ENCODE measurements at regions not wholly inside any gene's neighbourhood (a gene's known extent, or its start where the extent isn't known, plus 50 kb on each side); places are given as distances from the start of the nearest gene placed in this dataset.

DNA sequence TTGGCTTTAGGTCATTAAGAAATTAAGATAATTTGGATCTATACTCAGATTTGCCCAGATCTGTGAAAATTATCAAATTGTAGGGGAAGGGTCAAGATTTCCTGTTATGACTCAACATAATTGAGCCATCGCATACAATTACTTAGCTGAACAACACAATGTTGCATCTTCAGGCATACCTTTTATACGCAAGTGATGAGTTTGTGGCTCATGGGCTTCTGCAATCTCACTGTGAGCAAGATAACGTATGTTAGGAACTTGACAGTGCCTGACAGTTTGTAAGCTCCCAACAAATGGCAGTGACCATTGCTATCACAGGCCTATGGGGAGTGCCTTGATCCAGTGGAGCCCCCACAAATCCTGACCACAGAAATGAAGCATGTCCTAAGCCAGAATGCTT is 199.7 kb downstream of the BCAT1 start:
- DNase-seq (ENCODE audit: low read depth in 1 of 2, low spot score in 1 of 2) = no peak
- TF ChIP-seq GABPA (IDR thresholded peaks at IDR 0.05; ENCODE audit: low read depth) = no peak
- TF ChIP-seq SPI1 (IDR thresholded peaks at IDR 0.05; ENCODE audit: borderline replicate concordance, low read depth) = no peak
- TF ChIP-seq POLR2AphosphoS5 (IDR thresholded peaks at IDR 0.05; ENCODE audit: low read depth) = no peak
- TF ChIP-seq, protein P1, sequence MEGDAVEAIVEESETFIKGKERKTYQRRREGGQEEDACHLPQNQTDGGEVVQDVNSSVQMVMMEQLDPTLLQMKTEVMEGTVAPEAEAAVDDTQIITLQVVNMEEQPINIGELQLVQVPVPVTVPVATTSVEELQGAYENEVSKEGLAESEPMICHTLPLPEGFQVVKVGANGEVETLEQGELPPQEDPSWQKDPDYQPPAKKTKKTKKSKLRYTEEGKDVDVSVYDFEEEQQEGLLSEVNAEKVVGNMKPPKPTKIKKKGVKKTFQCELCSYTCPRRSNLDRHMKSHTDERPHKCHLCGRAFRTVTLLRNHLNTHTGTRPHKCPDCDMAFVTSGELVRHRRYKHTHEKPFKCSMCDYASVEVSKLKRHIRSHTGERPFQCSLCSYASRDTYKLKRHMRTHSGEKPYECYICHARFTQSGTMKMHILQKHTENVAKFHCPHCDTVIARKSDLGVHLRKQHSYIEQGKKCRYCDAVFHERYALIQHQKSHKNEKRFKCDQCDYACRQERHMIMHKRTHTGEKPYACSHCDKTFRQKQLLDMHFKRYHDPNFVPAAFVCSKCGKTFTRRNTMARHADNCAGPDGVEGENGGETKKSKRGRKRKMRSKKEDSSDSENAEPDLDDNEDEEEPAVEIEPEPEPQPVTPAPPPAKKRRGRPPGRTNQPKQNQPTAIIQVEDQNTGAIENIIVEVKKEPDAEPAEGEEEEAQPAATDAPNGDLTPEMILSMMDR (IDR thresholded peaks at IDR 0.05; ENCODE audit: insufficient read depth, low read length) = no peak
- TF ChIP-seq, protein P2, sequence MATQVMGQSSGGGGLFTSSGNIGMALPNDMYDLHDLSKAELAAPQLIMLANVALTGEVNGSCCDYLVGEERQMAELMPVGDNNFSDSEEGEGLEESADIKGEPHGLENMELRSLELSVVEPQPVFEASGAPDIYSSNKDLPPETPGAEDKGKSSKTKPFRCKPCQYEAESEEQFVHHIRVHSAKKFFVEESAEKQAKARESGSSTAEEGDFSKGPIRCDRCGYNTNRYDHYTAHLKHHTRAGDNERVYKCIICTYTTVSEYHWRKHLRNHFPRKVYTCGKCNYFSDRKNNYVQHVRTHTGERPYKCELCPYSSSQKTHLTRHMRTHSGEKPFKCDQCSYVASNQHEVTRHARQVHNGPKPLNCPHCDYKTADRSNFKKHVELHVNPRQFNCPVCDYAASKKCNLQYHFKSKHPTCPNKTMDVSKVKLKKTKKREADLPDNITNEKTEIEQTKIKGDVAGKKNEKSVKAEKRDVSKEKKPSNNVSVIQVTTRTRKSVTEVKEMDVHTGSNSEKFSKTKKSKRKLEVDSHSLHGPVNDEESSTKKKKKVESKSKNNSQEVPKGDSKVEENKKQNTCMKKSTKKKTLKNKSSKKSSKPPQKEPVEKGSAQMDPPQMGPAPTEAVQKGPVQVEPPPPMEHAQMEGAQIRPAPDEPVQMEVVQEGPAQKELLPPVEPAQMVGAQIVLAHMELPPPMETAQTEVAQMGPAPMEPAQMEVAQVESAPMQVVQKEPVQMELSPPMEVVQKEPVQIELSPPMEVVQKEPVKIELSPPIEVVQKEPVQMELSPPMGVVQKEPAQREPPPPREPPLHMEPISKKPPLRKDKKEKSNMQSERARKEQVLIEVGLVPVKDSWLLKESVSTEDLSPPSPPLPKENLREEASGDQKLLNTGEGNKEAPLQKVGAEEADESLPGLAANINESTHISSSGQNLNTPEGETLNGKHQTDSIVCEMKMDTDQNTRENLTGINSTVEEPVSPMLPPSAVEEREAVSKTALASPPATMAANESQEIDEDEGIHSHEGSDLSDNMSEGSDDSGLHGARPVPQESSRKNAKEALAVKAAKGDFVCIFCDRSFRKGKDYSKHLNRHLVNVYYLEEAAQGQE (IDR thresholded peaks at IDR 0.05; ENCODE audit: insufficient replicate concordance, low read depth) = no peak
- Histone ChIP-seq H3K4me3 (replicated peaks; ENCODE audit: insufficient read depth, low read length) (no peak overlapping the region), H3K27ac (replicated peaks) (no peak overlapping the region), H3K27me3 (ENCODE audit: insufficient read depth, poor library complexity, severe bottlenecking) (peaks cover 7% of the 10 kb centered on the region)

DNA sequence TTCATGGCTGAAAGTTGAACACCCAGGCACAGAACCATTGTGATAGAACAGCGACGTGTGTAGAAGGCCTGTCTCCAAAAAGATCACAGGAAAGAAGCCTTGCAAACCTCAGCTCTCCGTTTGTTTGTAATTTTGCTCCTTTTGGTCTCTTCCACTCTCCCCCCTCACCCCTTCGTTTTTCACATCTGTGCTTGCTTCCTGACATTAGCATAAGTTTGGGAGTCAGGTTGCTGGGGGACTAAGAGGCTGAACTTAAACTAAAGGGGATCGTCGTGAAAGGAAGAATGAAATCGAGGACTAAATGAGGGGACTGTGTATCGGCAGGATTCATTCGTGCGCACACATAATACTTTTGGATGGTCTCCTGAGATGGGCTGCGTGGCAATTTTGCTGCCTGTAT is 200.6 kb downstream of the BCAT1 start:
- Histone ChIP-seq H3K4me3 (replicated peaks; ENCODE audit: insufficient read depth, low read length) (no peak overlapping the region), H3K27me3 (ENCODE audit: insufficient read depth, poor library complexity, severe bottlenecking) (peaks cover 7% of the 10 kb centered on the region), H3K27ac (replicated peaks) (no peak overlapping the region)
- TF ChIP-seq POLR2AphosphoS5 (IDR thresholded peaks at IDR 0.05; ENCODE audit: low read depth) (no peak), GABPA (IDR thresholded peaks at IDR 0.05; ENCODE audit: low read depth) (no peak), SPI1 (IDR thresholded peaks at IDR 0.05; ENCODE audit: borderline replicate concordance, low read depth) (no peak)
- TF ChIP-seq, protein P2 (IDR thresholded peaks at IDR 0.05; ENCODE audit: insufficient replicate concordance, low read depth) = no peak
- TF ChIP-seq, protein P1 (IDR thresholded peaks at IDR 0.05; ENCODE audit: insufficient read depth, low read length) = no peak
- DNase-seq (ENCODE audit: low read depth in 1 of 2, low spot score in 1 of 2) = no peak

DNA sequence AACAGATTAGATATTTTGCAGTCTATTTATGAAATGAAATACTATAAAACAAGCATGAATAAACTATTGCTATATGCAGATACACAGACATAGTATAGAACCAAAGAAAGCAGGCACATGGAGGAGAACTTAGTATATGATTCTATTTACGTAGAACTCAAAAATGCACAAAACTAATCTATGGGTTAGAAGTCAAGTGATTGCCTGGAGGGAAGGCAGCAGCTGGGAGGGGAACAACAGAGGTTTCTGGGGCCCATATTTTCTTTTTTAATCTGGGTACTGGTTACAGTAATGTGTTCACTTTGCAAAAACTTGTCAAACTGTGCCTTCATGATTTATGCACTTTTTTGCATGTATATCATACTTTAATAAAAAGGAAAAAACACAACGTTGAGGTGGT is 202.0 kb downstream of the BCAT1 start:
- Histone ChIP-seq H3K4me3 (replicated peaks; ENCODE audit: insufficient read depth, low read length) (no peak overlapping the region), H3K27me3 (ENCODE audit: insufficient read depth, poor library complexity, severe bottlenecking) (peaks cover 6% of the 10 kb centered on the region), H3K27ac (replicated peaks) (no peak overlapping the region)
- DNase-seq (ENCODE audit: low read depth in 1 of 2, low spot score in 1 of 2) = no peak
- TF ChIP-seq, protein P2 (IDR thresholded peaks at IDR 0.05; ENCODE audit: insufficient replicate concordance, low read depth) = no peak
- TF ChIP-seq SPI1 (IDR thresholded peaks at IDR 0.05; ENCODE audit: borderline replicate concordance, low read depth) (no peak), POLR2AphosphoS5 (IDR thresholded peaks at IDR 0.05; ENCODE audit: low read depth) (no peak), GABPA (IDR thresholded peaks at IDR 0.05; ENCODE audit: low read depth) (no peak)
- TF ChIP-seq, protein P1 (IDR thresholded peaks at IDR 0.05; ENCODE audit: insufficient read depth, low read length) = no peak
